ENCODE measurements at regions not wholly inside any gene's neighbourhood (a gene's known extent, or its start where the extent isn't known, plus 50 kb on each side); places are given as distances from the start of the nearest gene placed in this dataset.

- TF ChIP-seq CUX1 (CRISPR knock-in tag; IDR thresholded peaks at IDR 0.05) (no peak), RAD21 (CRISPR knock-in tag; conservative IDR thresholded peaks at IDR 0.05 in 1 of 2, IDR thresholded peaks at IDR 0.05 in 1 of 2) (no peak), STAT6 (CRISPR knock-in tag; IDR thresholded peaks at IDR 0.05) (no peak), ID3 (CRISPR knock-in tag; IDR thresholded peaks at IDR 0.05) (no peak), ID3 (tag; IDR thresholded peaks at IDR 0.05) (no peak), E2F5 (CRISPR knock-in tag; IDR thresholded peaks at IDR 0.05) (no peak), CBX3 (IDR thresholded peaks at IDR 0.05; ENCODE audit: borderline replicate concordance in 1 of 2, low read length in 2 of 2) (no peak), ESRRB (CRISPR knock-in tag; IDR thresholded peaks at IDR 0.05; ENCODE audit: borderline replicate concordance) (no peak), ZHX1 (conservative IDR thresholded peaks at IDR 0.05; ENCODE audit: low read length) (no peak)
Observed at GRCh38 chr4:119810001-119810400, 181.4 kb upstream of the PDE5A start (continued).

Data from K562 (cell line).